Adrenal gland (tissue), 9 donors: ENCODE measurements at regions not wholly inside any gene's neighbourhood (a gene's known extent, or its start where the extent isn't known, plus 50 kb on each side); places are given as distances from the start of the nearest gene placed in this dataset.

Experiments
- DNase-seq, 7 donors: peaks; one replicate each; pipeline ENCODE4 v3.0.0-alpha.2; 2019 to 2020
- H3K27ac ChIP-seq, 5 donors: fragments of 200-600 bp; sonication (generic) in 4 of 5; 1 replicate in 3 of 5; 2 replicates in 2 of 5; pipeline versions ENCODE4 v1.5.1 to v1.8.0; 2016 to 2020; ENCODE audit warnings: mild to moderate bottlenecking in 1 of 5
- H3K27me3 ChIP-seq: fragments of 200-600 bp; 2 replicates; pipeline ENCODE4 v1.8.0; 2021
- H3K36me3 ChIP-seq, 2 donors: fragments of 200-600 bp; replicated peaks in 1 of 2; 1 replicate in 1 of 2; 2 replicates in 1 of 2; pipeline versions ENCODE4 v1.5.1 to v1.8.0; 2018 to 2022
- H3K4me1 ChIP-seq, 2 donors: fragments of 200-600 bp; replicated peaks in 1 of 2; 1 replicate in 1 of 2; 2 replicates in 1 of 2; pipeline versions ENCODE4 v1.5.1 to v1.8.0; 2018 to 2021
- H3K4me3 ChIP-seq, 4 donors: fragments of 200-600 bp; sonication (generic) in 3 of 4; one replicate each; pipeline ENCODE4 v1.5.1; 2016 to 2018
- H3K9me3 ChIP-seq, 3 donors: fragments of 200-600 bp; sonication (generic) in 1 of 3; replicated peaks in 1 of 3; 1 replicate in 2 of 3; 2 replicates in 1 of 3; pipeline versions ENCODE4 v1.5.1 to v1.8.0; 2016 to 2021
- CTCF ChIP-seq, 6 experiments: fragments of 450-650 bp in 4 of 6; fragments of 200-600 bp in 2 of 6; sonication (generic) in 1 of 6; IDR thresholded peaks; 1 replicate in 5 of 6; 2 replicates in 1 of 6; pipeline versions ENCODE4 v1.5.1 to v1.8.0; 2016 to 2021; ENCODE audit warnings: antibody characterized with exemption in 6 of 6, mild to moderate bottlenecking in 2 of 6, moderate library complexity in 1 of 6
- POLR2A ChIP-seq, 2 donors: fragments of 450-650 bp; IDR thresholded peaks; one replicate each; pipeline ENCODE4 v1.6.1; 2017; ENCODE audit warnings: antibody characterized with exemption in 2 of 2, mild to moderate bottlenecking in 2 of 2, moderate library complexity in 1 of 2
- WGBS, 4 donors: extraction: QIAGEN DNeasy Blood & Tissue Kit in 2 of 4; methylation state at CpG; one replicate each; pipeline versions ENCODE4 v1.1.5 to v1.1.7; 2013 to 2017; 5-methylcytosine and 5-hydroxymethylcytosine counted together
- intact Hi-C, 2 donors: fragments of 100-400 bp; cut with DNase I; formaldehyde crosslinking; loops; one replicate each; pipeline versions ENCODE4 v1.14.1 to v1.15.0; 2022 to 2023
- donor health status: healthy with polysubstance abuse.
- donor health status: Bipolar disorder and iron deficiency.
- donor health status: DM: yes; HTN: yes; CAD: no.
- donor health status: DM: no; HTN: no; CAD: no.
- donor health status: DM: no; HTN: no; CAD: no.

DNA sequence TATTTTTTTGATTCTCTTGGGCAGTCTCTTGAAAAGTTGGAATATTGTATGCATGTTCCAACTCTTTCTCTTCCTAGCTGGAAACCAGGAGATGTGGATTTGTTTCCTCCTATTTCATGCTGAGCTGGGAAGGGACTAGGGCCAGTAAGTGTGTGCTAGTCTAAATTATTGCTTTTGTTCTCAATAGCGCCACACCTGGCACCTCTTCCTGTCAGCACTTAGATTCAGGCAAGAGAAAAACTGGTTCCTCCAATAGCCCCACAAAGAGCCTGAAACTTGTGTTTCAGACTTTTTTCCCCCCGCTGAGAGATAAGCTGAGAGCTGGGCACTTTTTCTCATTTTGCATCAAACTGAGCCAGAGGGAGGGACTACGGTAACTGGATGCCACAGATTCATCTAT lies 353.4 kb downstream of the OLFM4 start:
- Histone ChIP-seq H3K27ac (no peak overlapping the region), H3K27me3 (no peaks in the 10 kb centered on the region), H3K36me3 (no peaks in the 10 kb centered on the region), H3K4me3 (no peak overlapping the region), H3K9me3 (no peaks in the 10 kb centered on the region), H3K4me1 (no peaks in the 10 kb centered on the region)
- no peak for TF ChIP-seq POLR2A (IDR thresholded peaks at IDR 0.05)
- 54 to 65% (median 59%) methylated on average over 3 of the region's 3 CpGs for WGBS, 4 donors
- no peak for DNase-seq
- intact Hi-C loops, result no loop called here

DNA sequence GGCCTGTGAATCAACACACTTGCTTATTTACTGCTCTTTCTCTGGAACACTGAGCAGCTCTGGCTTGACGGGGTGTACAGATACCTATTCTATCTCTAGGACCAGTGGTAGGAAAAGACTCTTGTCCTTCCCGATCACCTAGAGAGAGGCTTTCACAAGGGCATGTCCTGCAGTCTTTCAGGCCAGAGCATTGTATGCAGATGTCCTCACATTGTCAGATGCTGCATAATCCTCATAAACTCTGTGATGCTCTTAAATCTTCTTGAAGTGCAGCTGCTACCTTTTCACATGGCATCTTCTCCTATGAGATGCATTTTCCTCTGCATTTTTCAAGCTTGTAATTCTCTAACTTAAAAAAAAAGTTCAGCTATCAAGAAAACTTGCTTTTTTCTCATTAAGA lies 369.4 kb downstream of the OLFM4 start:
- DNase-seq, result no peak
- intact Hi-C loops, result no loop called here
- 63 to 81% (median 67%) methylated on average over 2 of the region's 2 CpGs for whole genome bisulfite sequencing, 4 donors
- no peaks in the 10 kb centered on the region for H3K27me3 ChIP-seq
- H3K4me1 ChIP-seq, result no peaks in the 10 kb centered on the region
- no peaks in the 10 kb centered on the region for H3K36me3 ChIP-seq
- H3K27ac ChIP-seq, result no peak overlapping the region
- no peaks in the 10 kb centered on the region for H3K9me3 ChIP-seq
- TF ChIP-seq CTCF (IDR thresholded peaks at IDR 0.05) (no peak), POLR2A (IDR thresholded peaks at IDR 0.05) (no peak)
- H3K4me3 ChIP-seq, result no peak overlapping the region

DNA sequence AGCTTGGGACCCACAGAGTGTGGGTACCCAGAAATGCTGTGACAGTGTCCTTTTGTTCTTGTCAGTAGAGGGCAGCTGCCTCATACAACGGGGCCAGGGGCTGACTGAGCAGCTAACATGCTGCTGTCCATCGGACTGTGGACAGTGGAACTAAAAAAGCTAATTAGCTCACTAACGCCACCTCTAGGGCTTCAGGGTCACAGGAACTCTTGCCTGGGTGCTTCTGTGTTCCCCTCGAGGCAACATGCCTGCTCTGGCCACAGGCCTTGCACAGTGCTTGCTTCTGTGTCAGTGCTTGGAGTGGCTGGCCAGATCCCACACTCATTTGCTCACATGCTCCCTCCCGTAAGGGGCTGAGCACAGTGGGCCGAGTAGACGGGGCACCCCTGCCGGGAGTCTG lies 377.0 kb downstream of the OLFM4 start:
- intact Hi-C loops, result no loop called here
- H3K27ac ChIP-seq, result no peak overlapping the region
- no peak overlapping the region for H3K4me3 ChIP-seq
- no peak for DNase-seq
- TF ChIP-seq POLR2A (IDR thresholded peaks at IDR 0.05) (no peak), CTCF (IDR thresholded peaks at IDR 0.05) (no peak)
- no peaks in the 10 kb centered on the region for H3K27me3 ChIP-seq
- no peaks in the 10 kb centered on the region for H3K9me3 ChIP-seq
- 72 to 79% (median 77%) methylated on average over 8 of the region's 8 CpGs for WGBS, 4 donors
- H3K4me1 ChIP-seq, result no peaks in the 10 kb centered on the region
- no peaks in the 10 kb centered on the region for H3K36me3 ChIP-seq

GRCh38 chr13:53408306-53408705 lies 379.7 kb downstream of the OLFM4 start:
- no peak for DNase-seq
- Histone ChIP-seq H3K27me3 (no peaks in the 10 kb centered on the region), H3K36me3 (no peaks in the 10 kb centered on the region), H3K4me1 (no peaks in the 10 kb centered on the region), H3K4me3 (no peak overlapping the region), H3K9me3 (no peaks in the 10 kb centered on the region), H3K27ac (no peak overlapping the region)
- intact Hi-C loops, result no loop called here
- TF ChIP-seq CTCF (IDR thresholded peaks at IDR 0.05) (no peak), POLR2A (IDR thresholded peaks at IDR 0.05) (no peak)
- 78 to 92% (median 84%) methylated on average over 7 to 8 of the region's 8 CpGs for WGBS, 4 donors

GRCh38 chr13:53408847-53409568 lies 380.4 kb downstream of the OLFM4 start:
- TF ChIP-seq POLR2A (IDR thresholded peaks at IDR 0.05), result no peak
- TF ChIP-seq CTCF (IDR thresholded peaks at IDR 0.05), result no peak
- DNase-seq, result no peak
- intact Hi-C loops, result no loop called here
- WGBS, 4 donors, result 92 to 93% (median 93%) methylated on average over 15 to 24 of the region's 24 CpGs
- Histone ChIP-seq H3K27me3 (no peaks in the 10 kb centered on the region), H3K36me3 (no peaks in the 10 kb centered on the region), H3K4me1 (no peaks in the 10 kb centered on the region), H3K4me3 (no peak overlapping the region), H3K9me3 (no peaks in the 10 kb centered on the region), H3K27ac (no peak overlapping the region)
